Spleen (tissue), 11 donors: ENCODE measurements at regions not wholly inside any gene's neighbourhood (a gene's known extent, or its start where the extent isn't known, plus 50 kb on each side); places are given as distances from the start of the nearest gene placed in this dataset.

ENCODE experiments used
- DNase-seq: peaks from one replicate; pipeline ENCODE4 v3.0.0-alpha.2; 2020
- H3K27ac ChIP-seq, 8 donors: fragments of 200-600 bp; sonication (generic) in 7 of 8; 1 replicate in 4 of 8; 2 replicates in 4 of 8; pipeline versions ENCODE4 v1.5.0 to v1.8.0; 2016 to 2021; ENCODE audit warnings: inconsistent platforms in 4 of 8, mild to moderate bottlenecking in 4 of 8, moderate library complexity in 1 of 8
- H3K27me3 ChIP-seq, 7 donors: fragments of 200-600 bp; sonication (generic) in 6 of 7; replicated peaks in 1 of 7; 1 replicate in 4 of 7; 2 replicates in 3 of 7; pipeline versions ENCODE4 v1.5.0 to v1.8.0; 2016 to 2021; ENCODE audit warnings: inconsistent platforms in 3 of 7, mild to moderate bottlenecking in 1 of 7
- H3K36me3 ChIP-seq, 6 donors: fragments of 200-600 bp; sonication (generic) in 5 of 6; 1 replicate in 4 of 6; 2 replicates in 2 of 6; pipeline versions ENCODE4 v1.5.0 to v1.8.0; 2016 to 2021; ENCODE audit warnings: inconsistent platforms in 2 of 6
- H3K4me1 ChIP-seq, 6 donors: fragments of 200-600 bp; sonication (generic) in 5 of 6; 1 replicate in 3 of 6; 2 replicates in 3 of 6; pipeline versions ENCODE4 v1.5.0 to v1.8.0; 2016 to 2021; ENCODE audit warnings: inconsistent platforms in 3 of 6
- H3K4me3 ChIP-seq, 8 donors: fragments of 200-600 bp; sonication (generic) in 7 of 8; 1 replicate in 4 of 8; 2 replicates in 4 of 8; pipeline versions ENCODE4 v1.5.0 to v1.8.0; 2016 to 2021; ENCODE audit warnings: inconsistent platforms in 4 of 8, mild to moderate bottlenecking in 4 of 8, moderate library complexity in 2 of 8
- H3K9me3 ChIP-seq, 8 donors: fragments of 200-600 bp; sonication (generic) in 7 of 8; 1 replicate in 4 of 8; 2 replicates in 4 of 8; pipeline versions ENCODE4 v1.5.0 to v1.8.0; 2016 to 2021; ENCODE audit warnings: inconsistent platforms in 4 of 8
- POLR2A ChIP-seq, 3 donors: fragments of 450-650 bp; IDR thresholded peaks; one replicate each; pipeline ENCODE4 v1.5.1; 2017; ENCODE audit warnings: antibody characterized with exemption in 3 of 3, mild to moderate bottlenecking in 1 of 3
- POLR2AphosphoS5 ChIP-seq, 3 donors: sonication (generic); formaldehyde crosslinking; IDR thresholded peaks; one replicate each; pipeline ENCODE4 v1.5.1; 2017; ENCODE audit warnings: antibody characterized with exemption in 3 of 3
- WGBS, 5 donors: extraction: QIAGEN DNeasy Blood & Tissue Kit in 3 of 5; methylation state at CpG; one replicate each; pipeline versions ENCODE4 v1.1.5 to v1.1.7; 2013 to 2018; 5-methylcytosine and 5-hydroxymethylcytosine counted together
- intact Hi-C: fragments of 100-400 bp; cut with DNase I; formaldehyde crosslinking; loops from one replicate; pipeline ENCODE4 v1.15.0; 2023; ENCODE audit warnings: low total_unique reads
- TF ChIP-seq, protein P1 (sequence below), 11 experiments: fragments of 200-600 bp in 7 of 11; fragments of 450-650 bp in 4 of 11; sonication (generic) in 4 of 11; IDR thresholded peaks in 8 of 11; conservative IDR thresholded peaks in 3 of 11; 1 replicate in 7 of 11; 2 replicates in 4 of 11; pipeline versions ENCODE4 v1.4.0 to v1.8.0; 2016 to 2021; ENCODE audit warnings: antibody characterized with exemption in 11 of 11, inconsistent platforms in 4 of 11, mild to moderate bottlenecking in 1 of 11
- donor health status: healthy with polysubstance abuse.
- donor health status: DM: no; HTN: no; CAD: no; lungs with moderate emphysema.
- donor health status: DM: no; HTN: no; CAD: no.
- donor health status: Bipolar disorder and iron deficiency.
- donor health status: healthy.
- donor health status: DM: no; HTN: no; CAD: no.
- donor health status: DM: yes; HTN: yes; CAD: no.

DNA sequence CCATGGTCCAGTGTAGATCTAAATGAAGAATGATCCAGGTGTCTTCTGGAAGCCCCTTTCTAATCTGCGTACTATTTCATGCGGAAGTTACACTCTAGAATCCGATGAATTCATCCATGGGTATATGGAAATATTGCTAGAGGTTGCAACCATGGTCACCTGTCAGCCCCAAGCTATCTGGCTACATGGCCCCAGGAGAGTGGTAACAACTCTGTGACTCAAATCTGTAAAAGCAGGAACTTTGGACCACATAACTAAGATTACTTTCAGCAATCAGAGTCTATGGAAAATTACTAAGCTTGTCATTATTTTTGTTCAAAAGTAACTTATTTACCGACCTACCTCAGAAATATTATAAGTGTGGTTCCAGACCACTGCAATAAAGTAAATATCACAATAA lies 150.6 kb upstream of the MED14 start:
- WGBS, 5 donors = 94 to 98% (median 95%) methylated on average over 4 of the region's 4 CpGs
- no peaks in the 10 kb centered on the region for H3K36me3 ChIP-seq
- intact Hi-C loops = no loop called here
- TF ChIP-seq, protein P1, sequence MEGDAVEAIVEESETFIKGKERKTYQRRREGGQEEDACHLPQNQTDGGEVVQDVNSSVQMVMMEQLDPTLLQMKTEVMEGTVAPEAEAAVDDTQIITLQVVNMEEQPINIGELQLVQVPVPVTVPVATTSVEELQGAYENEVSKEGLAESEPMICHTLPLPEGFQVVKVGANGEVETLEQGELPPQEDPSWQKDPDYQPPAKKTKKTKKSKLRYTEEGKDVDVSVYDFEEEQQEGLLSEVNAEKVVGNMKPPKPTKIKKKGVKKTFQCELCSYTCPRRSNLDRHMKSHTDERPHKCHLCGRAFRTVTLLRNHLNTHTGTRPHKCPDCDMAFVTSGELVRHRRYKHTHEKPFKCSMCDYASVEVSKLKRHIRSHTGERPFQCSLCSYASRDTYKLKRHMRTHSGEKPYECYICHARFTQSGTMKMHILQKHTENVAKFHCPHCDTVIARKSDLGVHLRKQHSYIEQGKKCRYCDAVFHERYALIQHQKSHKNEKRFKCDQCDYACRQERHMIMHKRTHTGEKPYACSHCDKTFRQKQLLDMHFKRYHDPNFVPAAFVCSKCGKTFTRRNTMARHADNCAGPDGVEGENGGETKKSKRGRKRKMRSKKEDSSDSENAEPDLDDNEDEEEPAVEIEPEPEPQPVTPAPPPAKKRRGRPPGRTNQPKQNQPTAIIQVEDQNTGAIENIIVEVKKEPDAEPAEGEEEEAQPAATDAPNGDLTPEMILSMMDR (IDR thresholded peaks at IDR 0.05 in 8 of 11, conservative IDR thresholded peaks at IDR 0.05 in 3 of 11) = no peak
- TF ChIP-seq POLR2A (IDR thresholded peaks at IDR 0.05) (no peak), POLR2AphosphoS5 (IDR thresholded peaks at IDR 0.05) (no peak)
- H3K4me1 ChIP-seq = no peaks in the 10 kb centered on the region
- no peak for DNase-seq
- H3K27me3 ChIP-seq = no peaks in the 10 kb centered on the region
- no peak overlapping the region for H3K27ac ChIP-seq
- H3K4me3 ChIP-seq = no peak overlapping the region
- H3K9me3 ChIP-seq = peaks cover 0 to under 1% (median 0%) of the 10 kb centered on the region in 8 donors

DNA sequence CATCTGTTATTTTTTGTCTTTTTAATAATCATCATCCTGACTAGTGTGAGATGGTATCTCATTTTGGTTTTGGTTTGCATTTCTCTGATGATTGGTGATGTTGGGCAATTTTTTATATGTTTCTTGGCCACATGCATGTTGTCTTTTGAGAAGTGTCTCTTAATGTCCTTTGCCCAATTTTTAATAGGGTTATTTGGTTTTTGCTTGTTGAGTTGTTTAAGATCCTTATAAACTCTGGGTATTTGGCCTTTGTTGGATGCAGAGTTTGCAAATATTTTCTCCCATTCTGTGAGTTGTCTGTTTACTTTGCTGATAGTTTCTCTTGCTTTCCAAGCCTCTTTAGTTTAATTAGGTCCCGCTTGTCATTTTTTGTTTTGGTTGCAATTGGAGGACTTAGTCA lies 152.1 kb upstream of the MED14 start:
- Histone ChIP-seq H3K36me3 (no peaks in the 10 kb centered on the region), H3K27me3 (no peaks in the 10 kb centered on the region), H3K9me3 (peaks cover 0 to 13% (median 0%) of the 10 kb centered on the region in 8 donors), H3K4me3 (no peak overlapping the region), H3K27ac (no peak overlapping the region), H3K4me1 (no peaks in the 10 kb centered on the region)
- TF ChIP-seq POLR2A (IDR thresholded peaks at IDR 0.05) (no peak), POLR2AphosphoS5 (IDR thresholded peaks at IDR 0.05) (no peak)
- TF ChIP-seq, protein P1 (IDR thresholded peaks at IDR 0.05 in 8 of 11, conservative IDR thresholded peaks at IDR 0.05 in 3 of 11) = no peak
- no peak for DNase-seq
- intact Hi-C loops = no loop called here
- WGBS, 5 donors = 74 to 93% (median 88%) methylated on average over 1 of the region's 1 CpG

DNA sequence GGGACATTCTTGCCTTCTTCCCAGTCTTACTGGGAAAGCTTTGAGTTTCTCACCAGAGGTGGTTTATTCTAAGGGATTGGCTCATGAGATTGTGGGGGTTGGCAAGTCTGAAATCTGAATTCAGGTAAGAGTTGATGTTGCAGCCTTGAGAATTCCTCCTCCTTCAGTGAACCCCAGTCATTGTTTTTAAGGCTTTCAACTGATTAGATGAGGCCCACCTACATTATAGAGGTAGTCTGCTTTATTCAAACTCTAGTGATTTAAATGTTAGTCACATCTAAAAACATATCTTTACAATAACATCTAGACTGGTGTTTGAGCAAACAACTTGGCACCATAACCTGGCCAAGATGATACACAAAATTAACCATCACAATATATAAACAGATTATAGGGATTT lies 156.5 kb upstream of the MED14 start:
- no peaks in the 10 kb centered on the region for H3K27me3 ChIP-seq
- no peaks in the 10 kb centered on the region for H3K4me1 ChIP-seq
- no peak overlapping the region for H3K27ac ChIP-seq
- intact Hi-C loops = no loop called here
- TF ChIP-seq POLR2A (IDR thresholded peaks at IDR 0.05) = no peak
- no peak for TF ChIP-seq POLR2AphosphoS5 (IDR thresholded peaks at IDR 0.05)
- TF ChIP-seq, protein P1 (IDR thresholded peaks at IDR 0.05 in 8 of 11, conservative IDR thresholded peaks at IDR 0.05 in 3 of 11) = no peak
- DNase-seq = no peak
- H3K36me3 ChIP-seq = no peaks in the 10 kb centered on the region
- peaks cover 0 to 13% (median 0%) of the 10 kb centered on the region in 8 donors for H3K9me3 ChIP-seq
- no peak overlapping the region for H3K4me3 ChIP-seq

DNA sequence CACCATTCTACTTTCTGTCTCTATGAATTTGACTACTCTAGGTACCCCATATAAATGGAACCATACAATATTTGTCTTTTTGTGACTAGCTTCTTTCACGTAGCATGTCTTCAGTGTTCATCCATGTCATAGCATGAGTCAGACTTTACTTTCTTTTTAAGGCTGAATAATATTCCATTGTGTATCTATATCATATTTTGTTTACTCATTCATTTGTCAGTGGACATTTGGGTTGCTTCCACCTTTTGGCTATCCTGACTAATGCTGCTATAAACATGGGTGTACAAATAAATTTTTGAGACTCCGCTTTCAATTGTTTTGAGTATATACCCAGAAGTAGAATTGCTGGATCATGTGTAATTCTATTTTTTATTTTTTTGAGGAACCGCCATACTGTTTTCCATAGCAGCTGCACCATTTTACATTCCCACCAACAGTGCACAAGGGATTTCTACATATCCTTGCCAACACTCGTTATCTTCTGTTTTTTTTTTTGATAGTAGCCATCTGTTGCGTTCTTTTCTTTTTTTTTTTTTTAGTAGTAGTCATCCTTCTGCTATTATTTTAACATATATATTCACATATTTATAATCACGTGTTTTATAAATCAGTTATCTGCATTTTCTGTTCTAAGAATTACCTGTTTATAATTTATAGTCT lies 158.0 kb upstream of the MED14 start:
- no peak for DNase-seq
- WGBS, 5 donors = 84 to 95% (median 86%) methylated on average over 6 of the region's 6 CpGs

More for the DNA sequence above, 158.0 kb upstream of the MED14 start:
- intact Hi-C loops = no loop called here
- Histone ChIP-seq H3K4me1 (no peaks in the 10 kb centered on the region), H3K36me3 (no peaks in the 10 kb centered on the region), H3K9me3 (peaks cover 0 to 13% (median 0%) of the 10 kb centered on the region in 8 donors), H3K27ac (no peak overlapping the region), H3K27me3 (no peaks in the 10 kb centered on the region), H3K4me3 (no peak overlapping the region)
- TF ChIP-seq POLR2A (IDR thresholded peaks at IDR 0.05) = no peak
- no peak for TF ChIP-seq POLR2AphosphoS5 (IDR thresholded peaks at IDR 0.05)
- TF ChIP-seq, protein P1 (IDR thresholded peaks at IDR 0.05 in 8 of 11, conservative IDR thresholded peaks at IDR 0.05 in 3 of 11) = no peak
